ENCODE measurements at regions not wholly inside any gene's neighbourhood (a gene's known extent, or its start where the extent isn't known, plus 50 kb on each side); places are given as distances from the start of the nearest gene placed in this dataset.
"Not testable (repeated sequence)": the region's sequence is repeated elsewhere in the genome, so short reads cannot be mapped to it uniquely, and the experiment has no call there.

GRCh38 chr7:115300231-115300870, 378.5 kb downstream of the MDFIC start:
- peak; percentile 38 to 54 for DNase-seq
- Histone ChIP-seq H3K4me1 (ENCODE audit: control insufficient read depth in 3 of 3, insufficient read depth in 2 of 3, low read depth in 1 of 3, low read length in 2 of 3) (peaks cover 0 to 12% (median 0%) of the 10 kb centered on the region in 3 donors), H3K9me3 (ENCODE audit: control insufficient read depth in 2 of 2, insufficient read depth in 1 of 2, low read depth in 1 of 2, low read length in 1 of 2) (peaks cover 0 to 4% of the 10 kb centered on the region in 2 donors), H3K27me3 (ENCODE audit: control insufficient read depth in 3 of 3, insufficient read depth in 3 of 3, low read length in 3 of 3) (no peaks in the 10 kb centered on the region), H3K27ac (ENCODE audit: low read depth in 1 of 3, low read length in 2 of 3) (no peak overlapping the region), H3K36me3 (ENCODE audit: control insufficient read depth in 3 of 3, insufficient read depth in 2 of 3, low read depth in 1 of 3, low read length in 3 of 3) (no peaks in the 10 kb centered on the region), H3K4me3 (ENCODE audit: low read depth in 1 of 3, low read length in 3 of 3) (no peak overlapping the region)
- no peak for FAIRE-seq
- 17 to 29% (median 24%) methylated on average over 1 of the region's 1 CpG for WGBS, 3 donors

GRCh38 chr7:115299397-115300037, 377.6 kb downstream of the MDFIC start:
- 59 to 68% (median 62%) methylated on average over 6 of the region's 6 CpGs for WGBS, 3 donors
- H3K4me1 ChIP-seq (ENCODE audit: control insufficient read depth in 3 of 3, insufficient read depth in 2 of 3, low read depth in 1 of 3, low read length in 2 of 3), result peaks cover 0 to 12% (median 0%) of the 10 kb centered on the region in 3 donors
- peaks cover 0 to 4% of the 10 kb centered on the region in 2 donors for H3K9me3 ChIP-seq (ENCODE audit: control insufficient read depth in 2 of 2, insufficient read depth in 1 of 2, low read depth in 1 of 2, low read length in 1 of 2)
- FAIRE-seq (no peak), DNase-seq (peak in 1 of 2 donors; percentile 10)
- no peaks in the 10 kb centered on the region for H3K27me3 ChIP-seq (ENCODE audit: control insufficient read depth in 3 of 3, insufficient read depth in 3 of 3, low read length in 3 of 3)
- H3K27ac ChIP-seq (ENCODE audit: low read depth in 1 of 3, low read length in 2 of 3), result no peak overlapping the region
- no peak overlapping the region for H3K4me3 ChIP-seq (ENCODE audit: low read depth in 1 of 3, low read length in 3 of 3)
- H3K36me3 ChIP-seq (ENCODE audit: control insufficient read depth in 3 of 3, insufficient read depth in 2 of 3, low read depth in 1 of 3, low read length in 3 of 3), result no peaks in the 10 kb centered on the region

GRCh38 chr7:115297656-115298055, 375.8 kb downstream of the MDFIC start:
- Histone ChIP-seq H3K27me3 (ENCODE audit: control insufficient read depth in 3 of 3, insufficient read depth in 3 of 3, low read length in 3 of 3) (no peaks in the 10 kb centered on the region), H3K36me3 (ENCODE audit: control insufficient read depth in 3 of 3, insufficient read depth in 2 of 3, low read depth in 1 of 3, low read length in 3 of 3) (no peaks in the 10 kb centered on the region), H3K4me1 (ENCODE audit: control insufficient read depth in 3 of 3, insufficient read depth in 2 of 3, low read depth in 1 of 3, low read length in 2 of 3) (peaks cover 0 to 12% (median 0%) of the 10 kb centered on the region in 3 donors), H3K9me3 (ENCODE audit: control insufficient read depth in 2 of 2, insufficient read depth in 1 of 2, low read depth in 1 of 2, low read length in 1 of 2) (no peaks in the 10 kb centered on the region), H3K27ac (ENCODE audit: low read depth in 1 of 3, low read length in 2 of 3) (no peak overlapping the region), H3K4me3 (ENCODE audit: low read depth in 1 of 3, low read length in 3 of 3) (no peak overlapping the region)
- DNase-seq (peak; percentile 6 to 23), FAIRE-seq (no peak)

- no peak overlapping the region for H3K4me3 ChIP-seq (ENCODE audit: low read depth in 1 of 3, low read length in 3 of 3)
- FAIRE-seq (no peak), DNase-seq (peak in 1 of 2 donors; percentile 46)
- no peaks in the 10 kb centered on the region for H3K4me1 ChIP-seq (ENCODE audit: control insufficient read depth in 3 of 3, insufficient read depth in 2 of 3, low read depth in 1 of 3, low read length in 2 of 3)
- no peaks in the 10 kb centered on the region for H3K36me3 ChIP-seq (ENCODE audit: control insufficient read depth in 3 of 3, insufficient read depth in 2 of 3, low read depth in 1 of 3, low read length in 3 of 3)
- H3K27me3 ChIP-seq (ENCODE audit: control insufficient read depth in 3 of 3, insufficient read depth in 3 of 3, low read length in 3 of 3), result no peaks in the 10 kb centered on the region
- WGBS, 3 donors, result 74 to 77% (median 76%) methylated on average over 6 of the region's 6 CpGs
- no peaks in the 10 kb centered on the region for H3K9me3 ChIP-seq (ENCODE audit: control insufficient read depth in 2 of 2, insufficient read depth in 1 of 2, low read depth in 1 of 2, low read length in 1 of 2)
- no peak overlapping the region for H3K27ac ChIP-seq (ENCODE audit: low read depth in 1 of 3, low read length in 2 of 3)
Measured at GRCh38 chr7:115293628-115294240, 371.8 kb downstream of the MDFIC start.

GRCh38 chr7:115292381-115292780, 370.5 kb downstream of the MDFIC start:
- H3K4me1 ChIP-seq (ENCODE audit: control insufficient read depth in 3 of 3, insufficient read depth in 2 of 3, low read depth in 1 of 3, low read length in 2 of 3), result no peaks in the 10 kb centered on the region
- no peak overlapping the region for H3K4me3 ChIP-seq (ENCODE audit: low read depth in 1 of 3, low read length in 3 of 3)
- WGBS, 3 donors, result 89 to 91% (median 90%) methylated on average over 3 of the region's 3 CpGs
- no peak for FAIRE-seq
- no peak for DNase-seq
- no peak overlapping the region for H3K27ac ChIP-seq (ENCODE audit: low read depth in 1 of 3, low read length in 2 of 3)
- no peaks in the 10 kb centered on the region for H3K27me3 ChIP-seq (ENCODE audit: control insufficient read depth in 3 of 3, insufficient read depth in 3 of 3, low read length in 3 of 3)
- no peaks in the 10 kb centered on the region for H3K9me3 ChIP-seq (ENCODE audit: control insufficient read depth in 2 of 2, insufficient read depth in 1 of 2, low read depth in 1 of 2, low read length in 1 of 2)
- no peaks in the 10 kb centered on the region for H3K36me3 ChIP-seq (ENCODE audit: control insufficient read depth in 3 of 3, insufficient read depth in 2 of 3, low read depth in 1 of 3, low read length in 3 of 3)

- Histone ChIP-seq H3K36me3 (ENCODE audit: control insufficient read depth in 3 of 3, insufficient read depth in 2 of 3, low read depth in 1 of 3, low read length in 3 of 3) (no peaks in the 10 kb centered on the region), H3K4me3 (ENCODE audit: low read depth in 1 of 3, low read length in 3 of 3) (no peak overlapping the region), H3K27me3 (ENCODE audit: control insufficient read depth in 3 of 3, insufficient read depth in 3 of 3, low read length in 3 of 3) (no peaks in the 10 kb centered on the region), H3K27ac (ENCODE audit: low read depth in 1 of 3, low read length in 2 of 3) (no peak overlapping the region), H3K4me1 (ENCODE audit: control insufficient read depth in 3 of 3, insufficient read depth in 2 of 3, low read depth in 1 of 3, low read length in 2 of 3) (no peaks in the 10 kb centered on the region), H3K9me3 (ENCODE audit: control insufficient read depth in 2 of 2, insufficient read depth in 1 of 2, low read depth in 1 of 2, low read length in 1 of 2) (no peaks in the 10 kb centered on the region)
- DNase-seq (no peak), FAIRE-seq (no peak)
- 83 to 86% (median 85%) methylated on average over 2 of the region's 2 CpGs for WGBS, 3 donors
Measured at GRCh38 chr7:115289971-115290370, 368.1 kb downstream of the MDFIC start.

- 83 to 91% (median 91%) methylated on average over 1 of the region's 1 CpG for WGBS, 3 donors
- H3K27ac ChIP-seq (ENCODE audit: low read depth in 1 of 3, low read length in 2 of 3), result no peak overlapping the region
- no peak for FAIRE-seq
- H3K9me3 ChIP-seq (ENCODE audit: control insufficient read depth in 2 of 2, insufficient read depth in 1 of 2, low read depth in 1 of 2, low read length in 1 of 2), result no peaks in the 10 kb centered on the region
- no peaks in the 10 kb centered on the region for H3K27me3 ChIP-seq (ENCODE audit: control insufficient read depth in 3 of 3, insufficient read depth in 3 of 3, low read length in 3 of 3)
- H3K4me1 ChIP-seq (ENCODE audit: control insufficient read depth in 3 of 3, insufficient read depth in 2 of 3, low read depth in 1 of 3, low read length in 2 of 3), result no peaks in the 10 kb centered on the region
- no peaks in the 10 kb centered on the region for H3K36me3 ChIP-seq (ENCODE audit: control insufficient read depth in 3 of 3, insufficient read depth in 2 of 3, low read depth in 1 of 3, low read length in 3 of 3)
- no peak overlapping the region for H3K4me3 ChIP-seq (ENCODE audit: low read depth in 1 of 3, low read length in 3 of 3)
- no peak for DNase-seq
Measured at GRCh38 chr7:115276791-115277190, 354.9 kb downstream of the MDFIC start.

GRCh38 chr7:115273855-115274254, 352.0 kb downstream of the MDFIC start:
- 76 to 89% (median 79%) methylated on average over 8 of the region's 8 CpGs for WGBS, 3 donors
- not testable (repeated sequence) for FAIRE-seq

More at GRCh38 chr7:115273855-115274254, 352.0 kb downstream of the MDFIC start:
- H3K4me3 ChIP-seq (ENCODE audit: low read depth in 1 of 3, low read length in 3 of 3); H3K27ac ChIP-seq (ENCODE audit: low read depth in 1 of 3, low read length in 2 of 3); H3K4me1 ChIP-seq (ENCODE audit: control insufficient read depth in 3 of 3, insufficient read depth in 2 of 3, low read depth in 1 of 3, low read length in 2 of 3); H3K27me3 ChIP-seq (ENCODE audit: control insufficient read depth in 3 of 3, insufficient read depth in 3 of 3, low read length in 3 of 3); DNase-seq; H3K36me3 ChIP-seq (ENCODE audit: control insufficient read depth in 3 of 3, insufficient read depth in 2 of 3, low read depth in 1 of 3, low read length in 3 of 3); H3K9me3 ChIP-seq (ENCODE audit: control insufficient read depth in 2 of 2, insufficient read depth in 1 of 2, low read depth in 1 of 2, low read length in 1 of 2): not testable (repeated sequence)
